ENCODE measurements at regions not wholly inside any gene's neighbourhood (a gene's known extent, or its start where the extent isn't known, plus 50 kb on each side); places are given as distances from the start of the nearest gene placed in this dataset.

DNA sequence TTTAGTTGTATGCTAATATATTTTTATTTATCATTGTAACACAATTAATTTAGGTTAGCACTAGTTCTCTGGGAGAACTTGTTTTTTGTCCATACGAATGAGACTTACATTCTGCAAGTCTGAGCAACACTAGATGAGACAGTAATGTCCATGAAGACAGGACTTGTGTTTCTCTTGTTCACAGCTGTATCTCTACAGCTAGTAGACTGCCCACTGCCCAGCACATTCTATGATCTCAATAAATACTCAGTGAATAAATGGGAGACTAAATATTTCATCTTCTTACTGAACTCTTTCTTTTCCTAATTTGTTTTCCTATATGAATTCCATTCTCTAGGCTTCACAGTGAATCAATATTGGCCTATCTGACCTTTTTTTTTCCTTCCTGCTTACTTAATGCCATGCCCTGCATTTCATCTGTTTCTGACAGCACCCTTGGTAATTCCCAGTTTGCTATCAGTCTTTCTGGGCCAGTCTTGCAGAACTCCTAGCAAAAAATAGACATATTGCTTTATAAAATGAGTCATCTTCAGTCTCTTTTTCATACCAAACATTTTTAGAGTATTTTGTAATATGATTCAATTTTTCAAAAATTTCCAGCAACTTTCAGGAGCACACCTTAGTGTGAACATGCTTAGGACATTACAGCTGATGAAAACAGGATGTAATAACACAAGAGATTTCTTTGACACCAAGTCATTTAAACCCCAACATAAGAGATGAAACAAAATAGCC is 185.5 kb upstream of the ATP2B1 start:
- TF ChIP-seq, protein P1, sequence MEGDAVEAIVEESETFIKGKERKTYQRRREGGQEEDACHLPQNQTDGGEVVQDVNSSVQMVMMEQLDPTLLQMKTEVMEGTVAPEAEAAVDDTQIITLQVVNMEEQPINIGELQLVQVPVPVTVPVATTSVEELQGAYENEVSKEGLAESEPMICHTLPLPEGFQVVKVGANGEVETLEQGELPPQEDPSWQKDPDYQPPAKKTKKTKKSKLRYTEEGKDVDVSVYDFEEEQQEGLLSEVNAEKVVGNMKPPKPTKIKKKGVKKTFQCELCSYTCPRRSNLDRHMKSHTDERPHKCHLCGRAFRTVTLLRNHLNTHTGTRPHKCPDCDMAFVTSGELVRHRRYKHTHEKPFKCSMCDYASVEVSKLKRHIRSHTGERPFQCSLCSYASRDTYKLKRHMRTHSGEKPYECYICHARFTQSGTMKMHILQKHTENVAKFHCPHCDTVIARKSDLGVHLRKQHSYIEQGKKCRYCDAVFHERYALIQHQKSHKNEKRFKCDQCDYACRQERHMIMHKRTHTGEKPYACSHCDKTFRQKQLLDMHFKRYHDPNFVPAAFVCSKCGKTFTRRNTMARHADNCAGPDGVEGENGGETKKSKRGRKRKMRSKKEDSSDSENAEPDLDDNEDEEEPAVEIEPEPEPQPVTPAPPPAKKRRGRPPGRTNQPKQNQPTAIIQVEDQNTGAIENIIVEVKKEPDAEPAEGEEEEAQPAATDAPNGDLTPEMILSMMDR (IDR thresholded peaks at IDR 0.05) = no peak
- TF ChIP-seq POLR2A (IDR thresholded peaks at IDR 0.05) = no peak
- no peaks in the 10 kb centered on the region for H3K36me3 ChIP-seq
- H3K27me3 ChIP-seq = no peaks in the 10 kb centered on the region
- DNase-seq = no peak
- no peak overlapping the region for H3K4me3 ChIP-seq
- H3K4me1 ChIP-seq = no peaks in the 10 kb centered on the region
- H3K27ac ChIP-seq = no peak overlapping the region
- H3K9me3 ChIP-seq = no peaks in the 10 kb centered on the region

DNA sequence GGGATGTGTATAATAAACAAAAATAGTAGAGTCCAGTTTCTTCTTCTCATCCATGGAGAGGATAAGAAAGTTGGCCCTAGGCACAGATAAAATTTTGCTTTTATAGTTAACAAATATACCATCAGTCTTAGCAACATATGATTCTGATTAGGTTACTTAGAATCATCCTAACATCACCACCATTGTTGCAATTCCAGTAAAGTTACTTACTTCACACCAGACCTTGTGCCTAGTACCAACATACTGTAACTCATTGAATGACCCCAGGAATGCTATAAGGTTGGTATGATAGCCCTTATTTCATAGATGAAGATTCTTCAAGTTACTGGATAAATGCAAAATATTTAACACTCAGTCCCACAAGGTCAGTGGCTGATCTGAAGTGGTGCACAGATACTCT is 183.8 kb upstream of the ATP2B1 start:
- no peaks in the 10 kb centered on the region for H3K27me3 ChIP-seq
- no peaks in the 10 kb centered on the region for H3K9me3 ChIP-seq
- H3K4me1 ChIP-seq = no peaks in the 10 kb centered on the region
- no peak for DNase-seq
- H3K27ac ChIP-seq = no peak overlapping the region
- H3K4me3 ChIP-seq = no peak overlapping the region
- no peaks in the 10 kb centered on the region for H3K36me3 ChIP-seq
- TF ChIP-seq, protein P1 (IDR thresholded peaks at IDR 0.05) = no peak
- no peak for TF ChIP-seq POLR2A (IDR thresholded peaks at IDR 0.05)

DNA sequence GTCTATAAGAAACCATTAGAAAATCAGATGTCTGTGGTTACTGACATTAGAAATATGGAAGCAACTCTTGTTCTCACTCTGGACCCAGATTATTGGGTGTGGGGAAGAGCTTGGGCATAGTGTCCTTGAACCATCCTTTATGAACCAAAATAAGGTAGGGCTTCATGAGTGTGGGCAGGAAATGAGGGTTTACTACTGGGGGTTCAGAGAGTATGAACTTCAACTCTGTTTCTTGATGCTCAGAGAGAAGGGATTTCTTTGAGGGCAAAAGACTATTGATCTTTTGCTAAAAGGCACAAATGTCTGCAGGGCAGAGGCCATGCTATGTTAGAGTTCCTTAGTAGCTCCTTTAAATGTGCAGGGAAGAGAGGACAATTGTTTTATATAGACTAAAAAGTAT is 183.3 kb upstream of the ATP2B1 start:
- Histone ChIP-seq H3K9me3 (no peaks in the 10 kb centered on the region), H3K27ac (no peak overlapping the region), H3K4me1 (no peaks in the 10 kb centered on the region), H3K27me3 (no peaks in the 10 kb centered on the region), H3K4me3 (no peak overlapping the region), H3K36me3 (no peaks in the 10 kb centered on the region)
- DNase-seq = no peak
- TF ChIP-seq, protein P1 (IDR thresholded peaks at IDR 0.05) = no peak
- no peak for TF ChIP-seq POLR2A (IDR thresholded peaks at IDR 0.05)

DNA sequence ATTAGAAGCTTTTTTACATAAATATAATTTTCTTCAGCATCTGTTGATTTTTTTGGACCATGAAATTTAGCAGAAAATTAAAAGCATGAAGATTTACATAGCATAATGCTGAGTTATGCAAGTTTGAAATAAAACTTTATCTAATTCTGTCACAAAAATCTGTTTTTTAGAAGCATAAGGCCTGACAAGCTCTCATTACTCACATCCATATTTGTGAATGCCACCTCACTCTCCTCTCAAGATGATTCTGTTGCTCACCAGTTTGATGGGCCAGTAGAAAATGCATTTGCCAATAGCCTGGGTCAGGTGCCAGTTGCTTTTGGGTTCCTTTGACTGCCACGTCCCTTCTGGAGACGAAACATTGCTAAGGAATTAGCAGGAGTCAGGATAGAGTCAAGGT is 181.5 kb upstream of the ATP2B1 start:
- Histone ChIP-seq H3K27me3 (no peaks in the 10 kb centered on the region), H3K4me1 (no peaks in the 10 kb centered on the region), H3K27ac (peak overlapping the region in 1 of 4 donors; percentile 65), H3K36me3 (no peaks in the 10 kb centered on the region), H3K9me3 (no peaks in the 10 kb centered on the region), H3K4me3 (no peak overlapping the region)
- TF ChIP-seq, protein P1 (IDR thresholded peaks at IDR 0.05) = no peak
- no peak for TF ChIP-seq POLR2A (IDR thresholded peaks at IDR 0.05)
- no peak for DNase-seq

DNA sequence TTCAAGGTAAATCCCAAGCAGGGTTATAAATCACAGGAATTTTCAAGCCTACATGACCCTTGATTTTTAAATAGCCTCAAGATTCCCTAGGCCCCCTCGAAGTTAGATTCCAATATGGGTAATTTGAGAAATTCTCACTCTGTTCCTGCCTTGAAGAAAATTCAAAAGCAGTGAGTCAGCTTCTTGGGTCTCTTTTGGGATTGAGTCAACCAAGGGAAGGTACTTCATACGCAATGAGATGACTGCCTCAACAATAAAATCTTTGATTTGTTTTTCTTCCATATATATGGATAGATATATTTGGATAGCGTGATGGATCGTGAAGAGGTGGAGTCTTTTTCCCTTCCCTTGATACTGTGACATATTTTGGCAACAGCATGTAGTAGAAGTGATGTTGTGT is 180.4 kb upstream of the ATP2B1 start:
- DNase-seq = no peak
- H3K27me3 ChIP-seq = no peaks in the 10 kb centered on the region

More for the DNA sequence above, 180.4 kb upstream of the ATP2B1 start:
- TF ChIP-seq POLR2A (IDR thresholded peaks at IDR 0.05) = no peak
- TF ChIP-seq, protein P1 (IDR thresholded peaks at IDR 0.05) = no peak
- no peaks in the 10 kb centered on the region for H3K9me3 ChIP-seq
- H3K4me3 ChIP-seq = no peak overlapping the region
- H3K4me1 ChIP-seq = no peaks in the 10 kb centered on the region
- no peaks in the 10 kb centered on the region for H3K36me3 ChIP-seq
- no peak overlapping the region for H3K27ac ChIP-seq
